ENCODE measurements at regions not wholly inside any gene's neighbourhood (a gene's known extent, or its start where the extent isn't known, plus 50 kb on each side); places are given as distances from the start of the nearest gene placed in this dataset.
"Not testable (repeated sequence)": the region's sequence is repeated elsewhere in the genome, so short reads cannot be mapped to it uniquely, and the experiment has no call there.

GRCh38 chr14:86838363-86838762 is 1154.6 kb downstream of the GALC start:
- DNase-seq (ENCODE audit: low read depth in 2 of 3, low spot score in 2 of 3) = no peak

- no peak for DNase-seq (ENCODE audit: low read depth in 2 of 3, low spot score in 2 of 3)
Measured at GRCh38 chr14:86826661-86827060, 1166.3 kb downstream of the GALC start.

GRCh38 chr14:86824167-86824566 is 1168.8 kb downstream of the GALC start:
- no peak for DNase-seq (ENCODE audit: low read depth in 2 of 3, low spot score in 2 of 3)

- DNase-seq (ENCODE audit: low read depth in 2 of 3, low spot score in 2 of 3) = no peak
Measured at GRCh38 chr14:86823581-86823980, 1169.4 kb downstream of the GALC start.

- no peak for DNase-seq (ENCODE audit: low read depth in 2 of 3, low spot score in 2 of 3)
Measured at GRCh38 chr14:86815341-86815740, 1177.6 kb downstream of the GALC start.

GRCh38 chr14:86802726-86803125 is 1190.3 kb downstream of the GALC start:
- DNase-seq (ENCODE audit: low read depth in 2 of 3, low spot score in 2 of 3) = no peak

GRCh38 chr14:86799244-86799647 is 1193.7 kb downstream of the GALC start:
- DNase-seq (ENCODE audit: low read depth in 2 of 3, low spot score in 2 of 3) = no peak

GRCh38 chr14:86798330-86798729 is 1194.7 kb downstream of the GALC start:
- DNase-seq (ENCODE audit: low read depth in 2 of 3, low spot score in 2 of 3) = no peak

- no peak for DNase-seq (ENCODE audit: low read depth in 2 of 3, low spot score in 2 of 3)
Measured at GRCh38 chr14:86797075-86797351, 1196.0 kb downstream of the GALC start.

GRCh38 chr14:86796221-86797074 is 1196.5 kb downstream of the GALC start:
- DNase-seq (ENCODE audit: low read depth in 2 of 3, low spot score in 2 of 3) = no peak

GRCh38 chr14:86794689-86795088 is 1198.3 kb downstream of the GALC start:
- no peak for DNase-seq (ENCODE audit: low read depth in 2 of 3, low spot score in 2 of 3)

GRCh38 chr14:86790408-86791364 is 1202.3 kb downstream of the GALC start:
- DNase-seq (ENCODE audit: low read depth in 2 of 3, low spot score in 2 of 3) = no peak

- DNase-seq (ENCODE audit: low read depth in 2 of 3, low spot score in 2 of 3) = no peak
Measured at GRCh38 chr14:86788224-86788623, 1204.8 kb downstream of the GALC start.

GRCh38 chr14:86787717-86788116 is 1205.3 kb downstream of the GALC start:
- DNase-seq (ENCODE audit: low read depth in 2 of 3, low spot score in 2 of 3) = no peak

- no peak for DNase-seq (ENCODE audit: low read depth in 2 of 3, low spot score in 2 of 3)
Measured at GRCh38 chr14:86782092-86782580, 1210.8 kb downstream of the GALC start.

- no peak for DNase-seq (ENCODE audit: low read depth in 2 of 3, low spot score in 2 of 3)
Measured at GRCh38 chr14:86780876-86781510, 1212.0 kb downstream of the GALC start.

GRCh38 chr14:86780461-86780860 is 1212.5 kb downstream of the GALC start:
- DNase-seq (ENCODE audit: low read depth in 2 of 3, low spot score in 2 of 3) = no peak

GRCh38 chr14:86779416-86779815 is 1213.6 kb downstream of the GALC start:
- DNase-seq (ENCODE audit: low read depth in 2 of 3, low spot score in 2 of 3) = no peak

- DNase-seq (ENCODE audit: low read depth in 2 of 3, low spot score in 2 of 3) = no peak
Measured at GRCh38 chr14:86777963-86778602, 1214.9 kb downstream of the GALC start.

GRCh38 chr14:86775896-86776295 is 1217.1 kb downstream of the GALC start:
- not testable (repeated sequence) for DNase-seq (ENCODE audit: low read depth in 2 of 3, low spot score in 2 of 3)

GRCh38 chr14:86774916-86775315 is 1218.1 kb downstream of the GALC start:
- DNase-seq (ENCODE audit: low read depth in 2 of 3, low spot score in 2 of 3) = no peak

Measured in activated CD8-positive, alpha-beta memory T cell treated with anti-CD3 and anti-CD28 coated beads for 48 hours (primary cell).